ENCODE measurements at regions not wholly inside any gene's neighbourhood (a gene's known extent, or its start where the extent isn't known, plus 50 kb on each side); places are given as distances from the start of the nearest gene placed in this dataset.

GRCh38 chr6:40841721-40842120 is 197.3 kb downstream of the UNC5CL start:
- no peak for DNase-seq (ENCODE audit: low read depth in 2 of 2)

- no peak for DNase-seq (ENCODE audit: low read depth in 2 of 2)
These were observed 206.3 kb downstream of the UNC5CL start for GRCh38 chr6:40832691-40833090.

GRCh38 chr6:40831381-40831780 is 207.6 kb downstream of the UNC5CL start:
- no peak for DNase-seq (ENCODE audit: low read depth in 2 of 2)

GRCh38 chr6:40825102-40825501 is 213.9 kb downstream of the UNC5CL start:
- no peak for DNase-seq (ENCODE audit: low read depth in 2 of 2)

GRCh38 chr6:40823917-40824891 is 214.8 kb downstream of the UNC5CL start:
- peak; percentile 5 to 25 for DNase-seq (ENCODE audit: low read depth in 2 of 2)

- no peak for DNase-seq (ENCODE audit: low read depth in 2 of 2)
These were observed 216.4 kb downstream of the UNC5CL start for GRCh38 chr6:40822619-40823018.

- DNase-seq (ENCODE audit: low read depth in 2 of 2) = peak in 1 of 2 donors; percentile 2
These were observed 219.7 kb downstream of the UNC5CL start for GRCh38 chr6:40819182-40819834.

- DNase-seq (ENCODE audit: low read depth in 2 of 2) = no peak
These were observed 221.7 kb downstream of the UNC5CL start for GRCh38 chr6:40817369-40817768.

GRCh38 chr6:40816601-40817000 is 222.4 kb downstream of the UNC5CL start:
- no peak for DNase-seq (ENCODE audit: low read depth in 2 of 2)

- DNase-seq (ENCODE audit: low read depth in 2 of 2) = no peak
These were observed 223.3 kb downstream of the UNC5CL start for GRCh38 chr6:40815731-40816130.

GRCh38 chr6:40810171-40810570 is 223.0 kb upstream of the LRFN2 start:
- no peak for DNase-seq (ENCODE audit: low read depth in 2 of 2)

GRCh38 chr6:40809627-40810026 is 222.5 kb upstream of the LRFN2 start:
- no peak for DNase-seq (ENCODE audit: low read depth in 2 of 2)

- no peak for DNase-seq (ENCODE audit: low read depth in 2 of 2)
These were observed 220.3 kb upstream of the LRFN2 start for GRCh38 chr6:40807484-40807883.

GRCh38 chr6:40806256-40806864 is 219.2 kb upstream of the LRFN2 start:
- no peak for DNase-seq (ENCODE audit: low read depth in 2 of 2)

- DNase-seq (ENCODE audit: low read depth in 2 of 2) = no peak
These were observed 218.2 kb upstream of the LRFN2 start for GRCh38 chr6:40805336-40805735.

GRCh38 chr6:40804905-40805304 is 217.7 kb upstream of the LRFN2 start:
- no peak for DNase-seq (ENCODE audit: low read depth in 2 of 2)

GRCh38 chr6:40803897-40804702 is 216.9 kb upstream of the LRFN2 start:
- no peak for DNase-seq (ENCODE audit: low read depth in 2 of 2)

- no peak for DNase-seq (ENCODE audit: low read depth in 2 of 2)
These were observed 215.3 kb upstream of the LRFN2 start for GRCh38 chr6:40802481-40802880.

GRCh38 chr6:40799296-40800140 is 212.4 kb upstream of the LRFN2 start:
- DNase-seq (ENCODE audit: low read depth in 2 of 2) = no peak

- no peak for DNase-seq (ENCODE audit: low read depth in 2 of 2)
These were observed 211.1 kb upstream of the LRFN2 start for GRCh38 chr6:40798069-40798770.
